Parathyroid adenoma (tissue), 2 donors: ENCODE measurements at regions not wholly inside any gene's neighbourhood (a gene's known extent, or its start where the extent isn't known, plus 50 kb on each side); places are given as distances from the start of the nearest gene placed in this dataset.

Experiments
- H2AFZ ChIP-seq: fragments of 300-600 bp; sonication (generic); one replicate; pipeline ENCODE4 v1.7.0; 2017; ENCODE audit warnings: antibody characterized with exemption, mild to moderate bottlenecking
- H3K27ac ChIP-seq: fragments of 300-600 bp; sonication (generic); one replicate; pipeline ENCODE4 v1.7.0; 2017
- H3K27me3 ChIP-seq: fragments of 300-600 bp; sonication (generic); one replicate; pipeline ENCODE4 v1.7.0; 2017; ENCODE audit warnings: low read length; ENCODE audit not compliant: control insufficient read depth, insufficient read depth
- H3K36me3 ChIP-seq: fragments of 300-600 bp; sonication (generic); one replicate; pipeline ENCODE4 v1.7.0; 2017; ENCODE audit warnings: low read length; ENCODE audit not compliant: control insufficient read depth, insufficient read depth
- H3K4me1 ChIP-seq: fragments of 300-600 bp; sonication (generic); one replicate; pipeline ENCODE4 v1.7.0; 2017; ENCODE audit warnings: control low read depth
- H3K4me2 ChIP-seq: fragments of 300-600 bp; sonication (generic); one replicate; pipeline ENCODE4 v1.7.0; 2017; ENCODE audit warnings: low read length
- H3K4me3 ChIP-seq: fragments of 300-600 bp; sonication (generic); one replicate; pipeline ENCODE4 v1.7.0; 2017; ENCODE audit warnings: low read depth, low read length
- H3K79me2 ChIP-seq: fragments of 300-600 bp; sonication (generic); one replicate; pipeline ENCODE4 v1.7.0; 2017; ENCODE audit warnings: control low read depth
- H3K9ac ChIP-seq: fragments of 300-600 bp; sonication (generic); one replicate; pipeline ENCODE4 v1.7.0; 2017; ENCODE audit warnings: mild to moderate bottlenecking
- H3K9me3 ChIP-seq: fragments of 300-600 bp; sonication (generic); one replicate; pipeline ENCODE4 v1.7.0; 2017; ENCODE audit warnings: low read length; ENCODE audit not compliant: control insufficient read depth
- CTCF ChIP-seq: fragments of 300-600 bp; sonication (generic); IDR thresholded peaks from one replicate; pipeline ENCODE4 v1.7.0; 2017; ENCODE audit warnings: antibody characterized with exemption, mild to moderate bottlenecking
- donor health status: primary hyperparathyroidism.

GRCh38 chr1:73910062-73910461 is 287.9 kb downstream of the LRRIQ3 start:
- no peak overlapping the region for H3K4me2 ChIP-seq
- no peaks in the 10 kb centered on the region for H3K9me3 ChIP-seq
- H3K79me2 ChIP-seq = no peaks in the 10 kb centered on the region
- H3K4me3 ChIP-seq = no peak overlapping the region
- no peak overlapping the region for H2AFZ ChIP-seq
- no peaks in the 10 kb centered on the region for H3K27me3 ChIP-seq
- no peaks in the 10 kb centered on the region for H3K36me3 ChIP-seq
- TF ChIP-seq CTCF = no peak
- no peak overlapping the region for H3K9ac ChIP-seq
- H3K4me1 ChIP-seq = no peaks in the 10 kb centered on the region
- no peak overlapping the region for H3K27ac ChIP-seq

GRCh38 chr1:73909043-73909562 is 288.9 kb downstream of the LRRIQ3 start:
- Histone ChIP-seq H3K9ac (no peak overlapping the region), H3K27ac (no peak overlapping the region), H3K9me3 (no peaks in the 10 kb centered on the region), H2AFZ (no peak overlapping the region), H3K27me3 (no peaks in the 10 kb centered on the region), H3K36me3 (no peaks in the 10 kb centered on the region), H3K4me2 (no peak overlapping the region), H3K4me3 (no peak overlapping the region), H3K79me2 (no peaks in the 10 kb centered on the region), H3K4me1 (no peaks in the 10 kb centered on the region)
- no peak for TF ChIP-seq CTCF

- Histone ChIP-seq H3K4me2 (no peak overlapping the region), H3K27me3 (no peaks in the 10 kb centered on the region), H3K4me1 (no peaks in the 10 kb centered on the region), H3K36me3 (no peaks in the 10 kb centered on the region), H3K27ac (no peak overlapping the region), H3K9ac (no peak overlapping the region), H2AFZ (no peak overlapping the region), H3K4me3 (no peak overlapping the region), H3K9me3 (no peaks in the 10 kb centered on the region), H3K79me2 (no peaks in the 10 kb centered on the region)
- no peak for TF ChIP-seq CTCF
Observed at GRCh38 chr1:73907051-73907450, 290.9 kb downstream of the LRRIQ3 start.

GRCh38 chr1:73903092-73903491 is 294.9 kb downstream of the LRRIQ3 start:
- Histone ChIP-seq H3K9ac (no peak overlapping the region), H3K79me2 (no peaks in the 10 kb centered on the region), H3K36me3 (no peaks in the 10 kb centered on the region), H3K27ac (no peak overlapping the region), H3K27me3 (no peaks in the 10 kb centered on the region), H3K4me3 (no peak overlapping the region), H3K9me3 (no peaks in the 10 kb centered on the region), H3K4me1 (no peaks in the 10 kb centered on the region), H3K4me2 (no peak overlapping the region), H2AFZ (no peak overlapping the region)
- TF ChIP-seq CTCF = no peak

- Histone ChIP-seq H3K27ac (no peak overlapping the region), H3K4me3 (no peak overlapping the region), H3K27me3 (no peaks in the 10 kb centered on the region), H3K4me1 (no peaks in the 10 kb centered on the region), H3K9ac (no peak overlapping the region), H3K79me2 (no peaks in the 10 kb centered on the region), H3K4me2 (no peak overlapping the region), H2AFZ (no peak overlapping the region), H3K36me3 (no peaks in the 10 kb centered on the region), H3K9me3 (no peaks in the 10 kb centered on the region)
- no peak for TF ChIP-seq CTCF
Observed at GRCh38 chr1:73901738-73902137, 296.2 kb downstream of the LRRIQ3 start.
